GM19099 (cell line): ENCODE measurements at regions not wholly inside any gene's neighbourhood (a gene's known extent, or its start where the extent isn't known, plus 50 kb on each side); places are given as distances from the start of the nearest gene placed in this dataset.

Source experiments
- POLR2A ChIP-seq: IDR thresholded peaks from 3 replicates; pipeline ENCODE4 v1.6.1; 2011; ENCODE audit warnings: low read depth; ENCODE audit not compliant: insufficient read length; ENCODE audit errors: extremely low read depth

GRCh38 chr16:85271198-85271597 lies 158.9 kb upstream of the CIBAR2 start:
- TF ChIP-seq POLR2A: no peak

- no peak for TF ChIP-seq POLR2A
Measured at GRCh38 chr16:85273293-85273692, 161.0 kb upstream of the CIBAR2 start.

DNA sequence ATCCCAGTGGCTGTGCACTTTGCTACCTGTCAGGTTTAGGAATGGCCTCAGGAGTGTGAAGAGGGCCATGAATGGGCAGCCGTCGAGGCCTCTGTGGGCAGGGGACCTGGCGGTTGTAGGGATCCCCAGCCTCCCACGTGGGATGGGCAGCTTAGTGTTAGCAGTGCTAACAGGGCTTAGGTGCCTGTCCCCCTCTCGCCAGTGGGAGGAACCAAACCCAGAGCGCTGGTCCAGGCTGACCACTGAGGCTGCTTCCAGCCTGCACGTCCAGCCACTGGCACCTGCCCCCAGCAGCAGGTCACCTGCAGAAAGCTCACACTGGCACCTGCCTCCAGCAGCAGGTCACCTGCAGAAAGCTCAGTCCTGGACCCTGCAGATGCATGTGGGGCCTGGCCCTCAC lies 162.2 kb upstream of the CIBAR2 start:
- no peak for TF ChIP-seq POLR2A

DNA sequence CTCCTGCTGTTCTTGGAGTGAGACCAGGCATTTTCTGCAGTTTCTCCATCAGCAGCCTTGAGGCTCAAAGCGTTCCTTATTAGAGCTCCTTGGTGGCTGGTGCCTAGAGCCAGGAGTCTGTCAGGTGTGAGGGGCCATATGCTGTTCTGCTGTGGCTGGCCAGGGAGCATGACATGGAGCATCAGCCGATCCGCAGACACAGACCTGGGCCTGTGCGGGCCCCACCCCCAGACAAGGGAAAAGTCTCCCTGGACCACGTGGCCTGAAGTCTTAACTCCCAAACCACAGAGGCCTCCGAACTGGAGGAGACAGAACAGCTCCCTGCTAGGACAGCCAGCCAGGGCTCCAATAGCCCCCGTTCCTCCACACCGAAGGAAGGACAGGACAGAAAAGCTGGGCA lies 162.7 kb upstream of the CIBAR2 start:
- TF ChIP-seq POLR2A: no peak

- no peak for TF ChIP-seq POLR2A
Measured at GRCh38 chr16:85275533-85276249, 163.4 kb upstream of the CIBAR2 start.

GRCh38 chr16:85276258-85276657 lies 164.0 kb upstream of the CIBAR2 start:
- TF ChIP-seq POLR2A: no peak

DNA sequence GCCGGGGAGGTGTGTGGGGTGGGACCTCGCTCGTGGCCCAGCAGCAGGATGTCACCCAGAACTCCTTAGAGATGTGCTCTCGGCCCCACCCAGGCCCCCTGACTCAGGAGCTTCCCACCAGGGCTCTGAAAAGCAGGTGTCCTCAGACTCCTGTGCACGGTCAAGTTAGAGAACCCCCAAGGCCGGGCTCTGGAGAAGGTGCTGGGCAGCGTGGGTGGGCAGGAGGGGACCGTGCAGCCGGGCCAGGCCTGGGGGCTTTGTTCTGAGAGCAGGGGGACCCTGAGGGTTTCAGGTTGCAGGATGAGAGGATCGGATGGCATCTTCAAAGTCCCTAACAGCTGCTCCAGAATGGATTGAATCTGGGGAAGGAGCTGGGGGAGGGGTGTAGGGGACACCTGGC lies 164.4 kb upstream of the CIBAR2 start:
- TF ChIP-seq POLR2A: no peak

DNA sequence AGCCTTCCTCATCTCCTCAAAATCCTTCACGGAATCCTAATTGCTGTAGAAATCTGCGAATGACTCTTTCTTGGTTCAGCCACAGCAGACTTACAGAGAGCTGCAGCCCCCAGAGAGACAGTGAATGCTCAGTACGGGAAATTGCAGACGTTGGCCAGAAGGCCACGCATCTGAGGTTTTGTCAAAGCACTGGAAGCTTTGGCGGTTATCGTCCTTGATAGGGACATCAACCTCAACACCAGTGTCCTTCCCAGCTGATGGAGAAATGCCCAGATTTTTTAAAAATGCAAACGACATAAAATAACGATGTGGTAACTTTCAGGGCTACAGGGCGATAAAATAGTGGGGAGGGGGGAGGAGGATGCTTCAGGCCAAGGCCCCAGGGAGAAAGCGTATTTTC lies 166.6 kb upstream of the CIBAR2 start:
- no peak for TF ChIP-seq POLR2A

DNA sequence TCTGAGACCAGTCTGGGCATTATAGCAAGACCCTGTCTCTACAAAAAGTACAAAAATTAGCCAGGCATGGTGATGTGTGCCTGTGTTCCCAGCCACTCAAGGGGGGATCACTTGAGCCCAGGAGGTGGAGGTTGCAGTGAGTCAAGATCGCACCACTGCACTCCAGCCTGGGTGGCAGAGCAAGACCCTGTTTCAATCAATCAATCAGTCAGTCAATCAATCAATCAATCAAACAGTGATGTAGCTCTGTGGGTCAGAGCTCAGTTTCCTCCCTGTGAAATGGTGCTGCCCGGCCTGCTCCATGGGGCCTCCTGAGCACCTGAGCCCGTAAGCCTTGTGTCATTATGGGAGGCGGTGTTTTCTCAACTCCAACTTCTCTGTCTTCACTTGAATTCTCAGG lies 167.1 kb upstream of the CIBAR2 start:
- no peak for TF ChIP-seq POLR2A

- no peak for TF ChIP-seq POLR2A
Measured at GRCh38 chr16:85279825-85280545, 167.7 kb upstream of the CIBAR2 start.

DNA sequence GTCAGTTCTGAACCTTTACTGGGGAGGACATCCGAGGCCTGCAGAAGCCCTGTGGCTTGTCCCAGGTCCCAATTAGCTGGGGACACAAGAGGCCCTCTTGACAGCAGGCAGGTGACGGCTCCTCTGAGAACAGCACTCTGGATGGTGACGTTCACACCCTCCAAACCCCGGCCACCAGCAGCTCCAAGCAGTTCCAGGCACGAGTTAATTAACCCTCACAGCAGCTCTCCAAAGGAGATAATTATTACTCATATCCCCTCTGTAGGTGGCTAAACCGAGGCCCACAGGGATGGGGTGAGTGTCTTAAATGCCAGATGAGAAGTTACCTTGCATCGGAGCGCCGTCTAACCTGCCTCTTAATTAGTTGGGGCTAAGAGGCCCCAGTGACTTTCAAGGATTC lies 168.9 kb upstream of the CIBAR2 start:
- TF ChIP-seq POLR2A: no peak

GRCh38 chr16:85282842-85283241 lies 170.6 kb upstream of the CIBAR2 start:
- TF ChIP-seq POLR2A: no peak

DNA sequence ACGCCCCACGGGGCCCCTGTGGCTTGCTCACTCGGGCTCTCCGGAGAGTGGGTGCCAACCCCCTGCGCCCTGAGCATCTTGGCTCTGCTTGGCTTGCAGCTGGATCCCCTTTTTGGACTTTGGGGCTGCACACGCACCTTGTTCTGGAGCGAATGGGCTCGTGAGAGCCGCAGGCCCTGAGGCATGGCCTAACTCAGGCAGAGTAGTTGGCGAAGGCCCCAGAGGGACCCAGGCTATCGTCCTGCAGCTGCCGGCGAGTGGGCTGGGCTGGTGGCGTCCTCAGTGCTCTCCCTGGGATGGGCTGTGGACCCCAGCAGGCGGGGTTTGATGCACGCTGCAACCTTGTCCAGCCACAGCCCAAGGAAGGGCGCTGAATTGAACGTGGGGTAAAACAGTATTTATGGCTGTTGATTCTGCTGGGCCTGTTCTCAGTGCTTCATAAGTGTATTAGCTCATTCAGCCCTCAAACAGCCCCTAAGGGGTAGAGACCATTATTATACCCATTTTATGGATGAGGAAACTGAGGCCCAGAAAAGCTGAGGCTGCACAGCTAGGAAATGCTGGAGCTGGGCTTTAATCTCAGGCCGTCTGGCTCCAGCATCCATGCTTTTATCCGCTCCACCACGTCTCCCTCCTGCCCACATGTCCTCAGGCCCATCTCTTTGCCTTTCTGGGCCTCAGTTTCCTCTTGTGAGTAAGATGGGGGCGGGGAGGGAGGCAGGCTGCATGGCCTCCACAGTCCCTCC lies 171.2 kb upstream of the CIBAR2 start:
- TF ChIP-seq POLR2A: no peak

GRCh38 chr16:85284141-85284817 lies 172.0 kb upstream of the CIBAR2 start:
- no peak for TF ChIP-seq POLR2A

- no peak for TF ChIP-seq POLR2A
Measured at GRCh38 chr16:85285681-85286065, 173.4 kb upstream of the CIBAR2 start.
